ENCODE measurements at regions not wholly inside any gene's neighbourhood (a gene's known extent, or its start where the extent isn't known, plus 50 kb on each side); places are given as distances from the start of the nearest gene placed in this dataset.
"Not testable (repeated sequence)": the region's sequence is repeated elsewhere in the genome, so short reads cannot be mapped to it uniquely, and the experiment has no call there.

DNA sequence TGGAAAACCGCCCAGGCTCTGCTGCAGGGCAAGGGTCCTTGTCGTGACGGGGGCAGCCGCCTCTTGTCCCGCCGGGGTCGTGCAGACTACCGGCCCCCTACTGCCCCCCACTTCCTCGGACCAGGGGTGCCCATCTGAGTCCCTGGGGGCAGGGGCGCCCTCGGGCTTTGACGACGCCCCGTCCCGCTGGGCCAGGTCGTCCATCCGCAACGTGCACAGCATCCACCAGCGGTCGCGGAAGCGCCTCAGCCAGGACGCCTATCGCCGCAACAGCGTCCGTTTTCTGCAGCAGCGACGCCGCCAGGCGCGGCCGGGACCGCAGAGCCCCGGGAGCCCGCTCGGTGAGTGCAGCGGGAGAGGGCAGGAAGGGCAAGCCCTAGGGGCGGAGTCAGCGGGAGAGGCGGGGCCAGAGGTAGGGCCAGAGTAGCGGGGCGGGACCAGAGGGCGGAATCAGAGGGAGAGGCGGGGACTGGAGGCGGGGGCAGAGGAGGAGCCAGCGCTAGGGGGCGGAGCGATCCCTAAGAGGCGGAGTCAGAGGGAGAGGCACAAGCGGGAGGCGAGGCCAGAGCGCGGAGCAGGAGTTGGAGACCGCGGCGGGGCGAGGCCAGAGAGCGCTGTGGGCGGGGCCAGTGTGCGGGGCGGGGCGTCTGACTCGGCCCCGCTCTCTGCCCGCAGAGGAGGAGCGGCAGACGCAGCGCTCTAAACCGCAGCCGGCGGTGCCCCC is 73.5 kb downstream of the NSUN5 start:
- not testable (repeated sequence) for TF ChIP-seq NFIX (CRISPR knock-in tag; IDR thresholded peaks at IDR 0.05; ENCODE audit: low read depth); RFX7 (CRISPR knock-in tag; IDR thresholded peaks at IDR 0.05)
